HL-60/S4 treated with retinoic acid at 250 ng/mL for 4 days and 3 days (cell line): ENCODE measurements at regions not wholly inside any gene's neighbourhood (a gene's known extent, or its start where the extent isn't known, plus 50 kb on each side); places are given as distances from the start of the nearest gene placed in this dataset.

Experiments
- in situ Hi-C: fragments of 300-500 bp; cut with MboI; formaldehyde crosslinking; loops from 2 replicates; pipeline ENCODE4 v1.7.0; 2022; ENCODE audit warnings: low sequenced_read_pairs

DNA sequence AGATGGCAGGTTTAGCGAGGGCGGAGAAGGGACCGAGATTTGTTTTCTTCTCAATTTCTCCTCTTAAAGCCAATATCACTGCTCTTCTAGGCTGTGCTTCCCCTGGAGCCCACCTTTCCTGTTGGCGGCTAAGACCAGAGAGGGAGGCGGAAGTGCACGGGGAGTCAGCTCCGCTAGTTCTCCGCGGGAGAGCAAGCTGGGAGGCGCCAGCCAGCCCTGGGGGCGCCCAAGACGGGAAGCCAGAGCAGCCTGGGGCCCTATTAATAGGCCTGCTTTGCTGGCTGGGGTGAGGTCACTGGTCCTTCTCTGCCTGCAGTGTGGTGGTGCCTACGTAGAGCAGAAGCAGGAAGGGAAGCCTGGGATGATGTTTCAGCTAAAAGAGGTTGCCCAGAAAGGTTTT, 61.6 kb downstream of the LSM5 start:
- in situ Hi-C loops, result no loop called here

DNA sequence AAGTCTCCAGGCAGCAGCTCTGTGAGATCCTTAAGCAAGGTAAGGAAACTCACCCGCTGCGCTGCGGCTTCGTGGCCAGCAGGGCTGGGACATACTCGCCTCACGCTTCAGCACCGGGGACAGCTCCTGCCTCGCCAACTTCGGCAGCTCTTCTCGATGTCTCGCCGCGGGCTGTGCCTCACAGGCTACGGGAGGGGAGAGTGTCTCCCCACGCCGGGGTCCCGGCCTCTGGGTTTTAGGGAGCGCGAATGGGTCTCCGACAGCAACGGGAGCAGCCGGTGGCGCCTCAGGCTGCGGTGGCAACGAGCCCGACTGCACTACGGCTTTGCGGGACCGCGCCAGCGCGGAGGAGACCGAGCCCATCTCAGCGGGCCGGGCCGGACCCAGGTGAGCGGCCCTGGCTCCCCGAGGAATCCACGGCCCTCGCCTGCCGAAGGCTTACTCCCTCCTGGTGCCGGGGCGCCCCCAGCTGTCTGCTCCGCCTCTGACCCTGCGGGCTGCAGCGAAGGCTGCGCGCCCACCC, 62.4 kb downstream of the LSM5 start:
- in situ Hi-C loops, result no loop called here

DNA sequence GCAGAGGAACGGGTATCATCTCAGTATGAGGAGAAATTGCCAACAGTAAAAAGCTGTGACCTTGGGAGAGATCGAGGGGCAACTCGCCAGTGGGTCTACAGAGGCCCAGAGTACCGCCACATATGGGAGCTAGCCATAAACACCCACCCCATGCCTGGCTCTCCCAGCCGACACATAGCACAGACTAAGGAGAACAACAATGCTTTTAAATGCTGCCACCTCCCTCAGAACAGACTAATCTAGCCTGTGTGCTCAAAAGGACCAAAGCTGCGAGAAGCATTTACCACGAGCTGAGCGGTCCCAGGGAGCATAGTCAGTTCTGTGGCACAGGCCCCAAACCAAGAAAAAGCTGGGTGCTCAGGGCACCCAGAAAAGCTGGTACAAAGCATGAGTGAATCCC, 73.3 kb downstream of the LSM5 start:
- in situ Hi-C loops, result no loop called here

DNA sequence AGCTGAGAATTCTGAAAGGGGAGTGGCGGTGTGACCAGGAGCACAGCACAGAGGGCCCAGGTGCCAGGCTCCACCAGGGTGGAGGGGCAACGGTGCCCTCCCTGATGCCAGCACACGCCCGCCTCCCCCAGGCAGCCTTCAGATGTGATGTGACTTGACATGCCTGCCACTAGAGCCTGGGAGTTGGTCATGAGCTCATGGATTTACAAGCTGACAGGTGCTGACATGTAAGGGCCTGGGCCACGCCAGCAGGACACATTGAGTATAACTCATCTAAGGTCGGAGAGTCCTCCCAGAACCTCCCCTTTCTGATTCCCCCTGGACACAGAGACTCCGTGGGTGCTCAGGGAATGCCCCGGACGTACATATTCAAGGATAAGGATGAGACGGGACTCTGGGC, 74.2 kb downstream of the LSM5 start:
- in situ Hi-C loops, result no loop called here

DNA sequence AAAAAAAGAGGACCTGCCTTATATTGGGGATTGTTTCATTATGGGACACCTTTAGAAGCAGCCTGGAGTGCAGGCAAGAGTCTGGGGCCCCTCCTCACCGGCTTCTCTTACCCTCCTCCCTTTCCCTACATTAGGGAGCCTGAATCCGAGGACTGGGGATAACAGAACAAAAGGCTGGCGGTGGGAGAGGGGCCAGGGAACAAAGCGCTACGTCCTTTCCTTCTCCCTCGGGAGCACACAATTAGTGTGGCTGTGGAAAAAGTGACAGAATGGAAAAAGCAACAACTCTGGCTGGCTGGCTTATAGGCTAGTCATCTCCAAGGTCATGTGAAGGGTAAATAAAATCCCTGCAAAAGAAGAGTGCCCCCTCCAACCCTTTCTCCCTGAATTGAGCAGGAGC, 74.7 kb downstream of the LSM5 start:
- in situ Hi-C loops, result no loop called here

DNA sequence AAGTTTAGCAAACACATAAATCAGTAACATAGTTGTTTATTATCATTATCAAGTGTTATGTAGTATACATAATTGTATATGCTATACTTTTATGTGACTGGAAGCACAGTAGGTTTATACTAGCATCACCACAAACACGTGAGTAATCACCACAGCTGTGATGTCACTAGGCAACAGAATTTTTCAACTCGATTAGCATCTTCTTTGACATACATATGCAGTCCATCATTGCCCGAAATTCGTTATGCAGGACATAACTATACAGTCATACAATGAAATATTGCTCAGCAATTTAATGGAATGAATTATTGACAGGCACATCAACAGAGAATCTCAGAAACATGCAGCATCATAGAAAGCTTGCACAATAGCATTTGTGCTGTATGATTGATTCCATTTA, 77.7 kb downstream of the LSM5 start:
- in situ Hi-C loops, result no loop called here

DNA sequence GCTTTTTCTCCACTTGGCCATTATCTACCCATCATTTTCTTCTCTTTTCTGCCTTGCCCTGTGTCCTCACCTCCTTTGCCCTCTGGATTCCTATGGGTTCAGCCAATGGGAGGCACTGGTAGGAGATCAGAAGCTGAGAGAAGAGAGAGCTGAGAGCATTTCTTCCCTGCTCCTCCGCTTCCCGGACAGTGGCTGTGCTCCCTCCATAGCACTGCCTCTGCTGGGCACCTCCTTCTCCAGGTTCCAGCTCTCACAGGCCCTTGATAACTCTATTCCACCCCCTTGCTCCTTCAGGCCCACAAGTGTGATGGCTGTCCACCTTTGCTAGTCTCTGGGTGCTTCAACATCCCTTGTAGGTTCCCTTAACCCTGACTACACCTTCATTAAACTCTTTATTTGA, 79.6 kb downstream of the LSM5 start:
- in situ Hi-C loops, result no loop called here

DNA sequence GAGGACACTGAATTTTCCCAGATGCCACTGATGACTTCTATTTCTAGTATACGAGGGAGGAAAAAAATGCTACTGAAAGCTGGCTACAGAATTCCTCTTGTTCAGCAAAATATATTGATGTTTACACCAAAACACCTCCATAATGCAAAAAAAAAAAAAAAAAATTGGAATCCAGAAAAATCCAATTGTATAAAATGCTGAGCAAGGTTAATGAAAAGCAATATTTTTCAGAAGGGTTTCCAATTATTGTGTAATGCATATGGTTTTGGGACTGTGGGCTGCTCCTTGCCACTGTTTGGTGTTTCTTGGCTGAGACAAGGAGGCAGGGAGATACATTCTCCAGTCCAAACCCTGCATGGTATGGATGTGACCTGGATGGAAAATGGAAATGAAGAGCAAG, 83.8 kb downstream of the LSM5 start:
- in situ Hi-C loops, result no loop called here

DNA sequence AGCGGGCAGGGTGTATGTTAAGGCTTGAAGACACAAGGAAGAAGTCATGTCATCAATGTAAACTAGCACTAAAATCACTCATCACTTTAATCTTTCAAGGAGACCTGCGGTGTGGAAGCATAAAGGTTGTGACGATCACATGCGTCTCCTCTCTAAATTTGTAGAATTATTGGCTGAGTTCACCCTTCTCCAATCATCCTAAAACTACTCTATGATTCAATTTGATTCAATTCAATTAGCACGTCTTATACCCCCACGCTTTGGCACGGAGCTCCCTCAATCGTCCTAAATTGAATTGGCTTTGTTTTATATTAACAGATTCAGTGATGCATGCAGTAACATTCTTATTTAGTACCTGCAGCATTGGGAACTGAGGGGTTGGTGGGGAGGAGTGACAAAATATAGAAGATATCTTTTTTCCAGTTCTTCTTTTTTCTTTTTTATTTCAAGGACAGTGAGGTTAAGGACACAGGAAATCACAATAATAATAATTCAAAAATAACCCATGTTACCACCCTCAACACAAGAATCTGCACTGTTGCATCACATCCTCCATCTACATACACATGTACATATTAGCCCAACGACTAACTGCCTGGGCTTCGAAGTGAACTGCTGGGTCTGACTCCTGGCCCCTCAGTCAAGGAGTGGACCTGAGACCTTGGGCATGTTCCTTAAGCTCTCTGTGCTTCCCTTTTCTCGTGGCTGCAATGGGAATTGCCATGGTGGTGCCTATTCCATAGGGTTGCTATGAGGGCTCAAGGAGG, 86.5 kb downstream of the LSM5 start:
- in situ Hi-C loops, result no loop called here

DNA sequence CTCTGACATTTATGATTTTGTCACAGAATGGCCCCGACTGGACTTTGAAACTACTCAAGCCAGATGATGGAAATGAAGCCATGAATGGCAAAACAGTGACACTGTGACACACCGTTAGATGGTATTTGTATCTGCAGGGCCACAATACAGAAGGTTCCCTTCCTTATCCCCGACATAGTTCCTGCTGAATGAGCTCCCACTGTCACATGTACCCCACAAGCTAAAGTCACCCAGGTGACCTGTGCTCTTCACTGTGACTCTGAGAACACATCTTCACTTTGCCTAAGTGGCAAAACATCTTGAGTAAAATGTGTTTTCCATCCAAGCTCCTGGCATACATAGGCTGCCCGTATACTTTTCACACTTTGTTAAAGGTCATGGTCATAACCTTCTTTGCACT, 89.5 kb downstream of the LSM5 start:
- in situ Hi-C loops, result no loop called here

DNA sequence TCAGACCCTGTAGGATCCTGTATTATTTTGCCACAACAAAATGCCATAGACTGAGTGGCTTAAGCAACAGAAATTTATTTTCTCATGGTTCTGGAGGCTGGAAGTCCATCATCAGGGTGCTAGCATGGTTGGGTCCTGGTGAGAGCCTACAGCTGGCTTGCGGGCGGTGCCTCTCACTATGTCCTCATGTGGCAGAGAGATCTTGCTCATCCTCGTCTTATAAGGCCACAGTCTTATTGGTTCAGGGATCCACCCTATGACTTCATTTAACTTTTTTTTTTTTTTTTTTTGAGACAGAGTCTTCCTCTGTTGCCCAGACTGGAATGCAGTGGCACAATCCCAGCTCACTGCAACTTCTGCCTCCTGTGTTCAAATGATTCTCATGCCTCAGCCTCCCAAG, 90.9 kb downstream of the LSM5 start:
- in situ Hi-C loops, result no loop called here

DNA sequence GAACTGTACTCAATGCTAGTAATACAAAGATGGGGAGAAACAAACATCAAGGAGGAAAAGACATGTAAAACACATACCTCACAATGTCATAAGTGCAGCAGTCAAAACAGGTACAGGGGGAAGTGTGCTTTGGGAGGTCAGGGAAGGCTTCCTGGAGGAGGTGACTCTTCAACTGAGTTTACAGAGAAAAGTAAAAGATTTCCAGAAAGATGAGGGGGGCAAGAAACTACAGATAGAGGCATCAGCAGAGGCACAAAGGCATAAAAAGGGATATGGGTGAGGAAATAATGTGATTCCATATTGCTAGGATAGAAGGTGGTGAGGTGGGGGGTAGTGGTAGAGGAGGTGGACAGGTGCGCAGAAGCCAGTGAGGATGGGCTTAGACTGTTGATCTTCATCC, 95.0 kb downstream of the LSM5 start:
- in situ Hi-C loops, result no loop called here

DNA sequence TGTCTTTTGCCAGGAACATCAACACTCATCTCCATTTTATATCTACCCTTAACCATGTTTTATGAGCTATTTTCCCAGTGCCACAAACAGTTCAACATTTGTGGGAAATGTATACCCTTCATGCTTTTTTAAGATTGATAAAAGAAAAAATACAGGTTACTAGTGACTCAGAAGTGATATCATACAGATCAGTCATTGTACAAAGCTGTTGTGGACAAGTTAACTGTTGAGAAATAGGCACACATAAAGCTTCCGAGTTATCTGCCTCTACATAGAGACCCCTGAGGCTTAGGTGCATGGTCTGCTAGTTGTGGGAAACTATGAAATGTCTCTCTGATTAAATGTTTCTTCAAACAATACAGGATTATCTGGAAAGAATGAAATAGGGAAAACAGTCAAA, 96.3 kb downstream of the LSM5 start:
- in situ Hi-C loops, result no loop called here

DNA sequence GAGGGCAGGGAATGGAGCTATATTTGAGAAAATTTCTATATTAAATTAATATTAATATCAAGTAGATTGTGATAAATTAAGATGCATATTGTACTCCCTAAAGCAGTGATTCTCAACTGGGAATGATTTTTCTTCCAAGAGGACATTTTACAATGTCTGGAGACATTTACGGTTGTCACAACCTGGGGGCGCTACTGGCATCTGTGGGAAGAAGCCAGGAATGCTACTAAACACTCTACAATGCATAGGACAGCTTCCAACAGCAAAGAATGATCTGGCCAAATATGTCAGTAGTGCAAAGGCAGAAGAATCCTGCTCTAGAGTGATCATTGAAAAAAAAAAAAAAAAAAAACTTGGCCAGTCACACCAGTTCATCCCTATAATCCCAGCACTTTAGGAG, 100.0 kb downstream of the LSM5 start:
- in situ Hi-C loops, result no loop called here

DNA sequence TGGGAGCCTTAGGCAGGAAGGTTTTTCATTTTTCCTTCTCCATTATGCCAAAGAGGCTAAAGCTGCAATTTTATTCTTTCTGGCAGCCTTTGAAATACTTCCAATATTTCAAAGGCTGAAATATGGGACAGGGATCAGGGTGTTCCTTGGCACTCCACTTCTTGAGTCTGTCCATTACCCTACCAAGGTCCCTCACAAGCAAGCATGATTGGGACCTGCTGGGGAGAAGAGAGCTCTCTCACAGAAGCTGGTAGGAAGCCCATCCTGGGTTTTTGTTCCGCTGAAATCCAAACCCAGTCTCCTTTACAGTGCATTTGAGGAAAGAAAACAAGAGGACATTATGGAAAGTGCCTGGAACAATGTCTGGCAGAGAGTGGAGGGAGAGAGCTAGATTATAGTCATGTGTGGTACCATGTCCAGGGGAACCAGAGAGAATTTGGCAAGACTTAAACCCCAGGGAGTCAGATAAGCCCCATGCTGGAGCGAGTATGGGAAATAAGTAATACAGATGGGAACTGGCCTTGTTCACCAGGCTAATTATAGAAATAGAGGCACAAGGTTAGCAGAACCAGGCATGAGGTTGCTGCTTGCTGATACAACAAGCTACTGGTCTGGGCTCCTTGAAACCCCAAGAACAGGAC, 104.7 kb downstream of the LSM5 start:
- in situ Hi-C loops, result no loop called here

DNA sequence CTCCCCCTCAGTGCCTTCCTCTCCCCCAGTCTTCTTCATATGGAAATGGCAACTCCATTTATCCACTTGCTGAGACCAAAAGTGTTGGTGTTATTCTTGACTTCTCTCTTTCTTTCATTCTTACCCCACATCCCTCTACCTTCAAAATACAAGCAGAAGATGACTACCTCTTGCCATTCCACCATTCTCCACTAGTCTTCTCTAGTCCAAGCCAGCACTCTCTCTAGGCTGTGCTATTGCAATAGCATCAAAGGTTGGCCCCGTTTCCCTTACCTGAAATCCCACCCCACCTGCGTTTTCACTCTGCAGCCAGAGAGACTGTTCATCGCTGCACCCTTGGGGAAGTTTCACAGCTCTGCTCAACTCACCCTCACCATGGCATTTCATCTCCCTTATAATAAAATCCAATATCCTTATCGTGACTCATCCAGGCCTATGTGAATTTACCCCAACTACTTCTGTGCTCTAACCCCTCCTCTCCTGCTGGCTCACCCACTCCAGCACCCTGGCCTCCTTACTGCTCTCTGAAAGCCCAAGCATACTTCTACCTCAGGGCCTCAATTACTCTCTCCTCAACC, 109.1 kb downstream of the LSM5 start:
- in situ Hi-C loops, result no loop called here

DNA sequence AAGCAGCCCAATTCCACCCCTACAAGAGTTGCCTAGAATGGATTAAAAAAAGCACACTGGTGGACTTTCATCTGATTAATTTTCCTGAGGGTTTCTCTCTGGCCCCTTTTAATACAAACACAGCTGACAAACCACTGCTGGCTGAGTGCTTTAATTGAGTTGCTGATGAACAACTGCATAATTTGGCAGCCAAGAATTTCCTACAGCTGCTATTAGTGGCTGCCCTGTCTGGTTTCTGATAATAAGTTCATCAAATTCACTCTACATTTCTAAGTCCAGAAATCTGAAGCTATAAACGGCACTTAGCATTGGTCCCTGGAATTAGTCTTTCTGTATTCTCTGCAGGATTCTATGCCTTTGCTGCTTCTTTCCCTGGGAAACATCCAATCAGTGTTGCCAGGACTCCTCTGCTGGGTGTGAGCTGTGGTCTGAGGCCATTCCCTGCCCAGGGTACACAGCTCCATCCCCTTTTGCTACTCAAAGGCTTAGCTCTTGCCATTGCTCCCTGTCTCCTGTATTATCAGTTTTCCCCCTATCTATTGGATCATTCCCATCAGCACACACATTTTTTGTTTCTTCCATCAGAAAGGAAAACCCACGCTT, 110.6 kb downstream of the LSM5 start:
- in situ Hi-C loops, result no loop called here

DNA sequence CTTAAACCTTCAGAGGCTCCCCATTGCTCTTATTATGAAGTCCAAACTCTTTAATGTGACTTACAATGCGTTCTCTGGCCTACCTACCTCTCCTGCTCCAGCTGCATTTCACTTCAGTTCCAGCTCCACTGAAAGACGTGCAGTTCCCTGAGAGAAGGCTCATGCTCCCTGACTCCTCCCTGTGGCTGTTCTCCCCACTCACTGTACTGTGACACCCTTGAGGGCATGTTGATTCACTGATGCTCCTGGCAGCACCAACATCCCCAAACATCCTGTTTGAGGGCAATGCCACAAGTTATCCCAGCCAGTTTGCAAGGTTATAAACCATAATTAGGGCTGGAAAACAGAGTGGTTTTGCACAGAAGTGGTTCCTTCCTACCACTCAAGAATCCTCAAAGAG, 111.2 kb downstream of the LSM5 start:
- in situ Hi-C loops, result no loop called here

DNA sequence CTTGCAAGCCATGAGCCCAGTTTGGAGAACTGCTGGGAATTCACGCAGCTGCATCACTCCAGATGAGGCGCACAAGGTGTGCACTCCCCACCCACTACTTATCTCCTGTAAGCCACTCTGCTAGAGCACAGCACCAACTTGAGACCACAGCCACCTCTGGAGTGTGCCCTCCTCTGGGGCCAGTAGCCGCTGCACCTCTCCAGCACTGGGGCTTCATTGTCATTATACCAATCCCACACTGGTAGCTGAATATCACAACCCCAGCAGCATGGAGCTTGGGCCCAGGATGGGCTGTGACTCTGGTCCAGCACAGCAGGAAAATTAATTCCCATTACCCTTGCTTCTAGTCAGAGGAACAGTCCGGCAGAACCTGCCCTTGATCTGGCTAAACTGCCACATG, 125.6 kb downstream of the LSM5 start:
- in situ Hi-C loops, result no loop called here

DNA sequence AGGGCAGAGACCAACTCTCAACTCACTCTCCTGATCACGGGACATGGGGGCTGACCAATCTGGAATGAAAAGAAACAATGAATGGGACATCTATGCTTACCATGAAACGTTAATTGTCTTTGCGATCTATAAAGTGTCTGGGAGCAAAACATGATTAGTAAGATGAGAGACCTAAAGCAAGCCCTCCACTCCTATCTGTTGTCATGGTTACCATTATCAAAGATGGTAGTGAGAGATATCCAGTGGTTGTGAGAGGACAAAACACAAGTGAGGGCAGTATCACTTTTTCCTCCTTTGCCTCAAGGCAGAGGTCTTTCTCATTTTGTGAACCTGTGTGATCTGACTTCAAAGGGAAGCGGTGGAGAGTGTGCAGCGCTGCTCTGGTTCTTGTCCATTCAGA, 130.1 kb downstream of the LSM5 start:
- in situ Hi-C loops, result no loop called here

DNA sequence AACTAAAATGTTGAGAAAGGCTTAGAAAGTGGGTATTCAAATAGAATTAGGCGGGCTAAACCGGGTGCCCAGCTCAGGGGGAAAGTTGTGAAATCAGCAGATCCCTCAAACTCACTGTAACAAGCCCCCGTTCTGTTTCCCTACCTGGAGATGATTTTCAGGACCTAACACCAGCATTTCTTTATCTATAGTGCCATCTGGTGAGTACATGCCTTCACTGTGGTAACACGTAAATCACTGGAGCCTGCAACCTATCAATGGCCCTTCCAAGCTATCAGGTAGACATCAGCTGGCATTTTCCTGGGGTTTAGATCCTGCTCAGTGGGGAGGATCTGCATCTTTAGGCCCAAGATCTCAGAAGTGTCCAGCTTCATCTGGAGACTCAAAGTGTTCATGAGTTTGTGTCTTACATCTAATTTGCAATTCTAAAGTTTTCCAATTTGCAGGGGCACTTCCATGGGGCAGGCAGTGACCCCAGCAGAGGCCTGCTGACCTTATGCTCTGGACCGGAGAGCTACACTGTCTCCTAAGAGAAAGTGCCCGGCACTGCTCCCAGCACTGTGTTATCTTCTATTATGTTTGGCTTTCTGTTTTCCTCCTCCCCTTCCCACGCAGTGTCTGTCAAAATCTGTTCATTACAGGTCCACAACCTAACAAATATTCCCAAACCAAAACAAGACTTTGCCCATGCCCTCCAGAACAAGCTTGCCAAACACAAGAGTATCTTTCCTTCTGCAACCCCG, 132.5 kb downstream of the LSM5 start:
- in situ Hi-C loops, result no loop called here
